ENCODE measurements at regions not wholly inside any gene's neighbourhood (a gene's known extent, or its start where the extent isn't known, plus 50 kb on each side); places are given as distances from the start of the nearest gene placed in this dataset.
A peak's percentile ranks its signal among the peaks of the same experiment; 100 is the strongest.

DNA sequence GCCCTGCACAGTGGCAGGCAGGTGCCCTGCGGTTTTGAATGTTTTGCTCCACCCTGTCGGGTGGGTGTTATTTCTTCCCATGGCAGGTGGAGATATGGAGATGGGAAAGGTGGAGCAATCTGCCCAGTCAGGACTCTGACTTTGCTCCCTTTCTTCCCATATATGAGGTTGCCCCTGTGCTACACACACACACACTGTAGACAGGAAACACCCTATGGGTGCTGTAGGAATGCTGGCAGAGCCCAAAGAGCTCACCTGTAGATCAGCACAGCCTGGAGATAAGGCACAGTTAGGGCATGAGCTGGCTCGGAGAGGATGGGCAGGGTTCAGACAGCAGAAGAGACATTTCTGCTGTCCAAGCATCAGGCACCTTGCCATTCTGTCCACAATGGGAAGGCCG, 246.0 kb upstream of the AJAP1 start:
- intact Hi-C loops (cut with DNase I) = no loop called here
- DNase-seq (ENCODE audit: low spot score) = no peak

DNA sequence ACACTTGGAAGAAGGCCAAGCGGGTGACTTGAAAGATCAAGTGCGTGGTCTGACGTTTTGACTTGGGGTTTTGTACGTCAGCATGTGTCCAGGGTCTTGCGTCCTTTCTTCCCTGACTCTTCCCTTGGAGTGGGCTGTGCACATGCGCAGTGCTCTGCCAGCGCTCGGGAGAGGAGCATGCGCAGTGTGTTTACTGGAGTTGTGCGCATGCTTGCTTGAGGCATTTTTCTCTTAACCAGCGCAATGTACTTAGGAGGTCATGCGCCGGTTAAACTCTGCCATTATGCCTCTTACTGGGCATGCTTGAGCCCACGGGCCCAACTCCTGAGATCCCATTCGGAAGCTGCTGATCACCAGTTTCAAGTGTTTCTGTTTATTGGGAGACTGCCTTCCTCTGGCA, 242.5 kb upstream of the AJAP1 start:
- intact Hi-C loops (cut with DNase I) = no loop called here
- no peak for DNase-seq (ENCODE audit: low spot score)

DNA sequence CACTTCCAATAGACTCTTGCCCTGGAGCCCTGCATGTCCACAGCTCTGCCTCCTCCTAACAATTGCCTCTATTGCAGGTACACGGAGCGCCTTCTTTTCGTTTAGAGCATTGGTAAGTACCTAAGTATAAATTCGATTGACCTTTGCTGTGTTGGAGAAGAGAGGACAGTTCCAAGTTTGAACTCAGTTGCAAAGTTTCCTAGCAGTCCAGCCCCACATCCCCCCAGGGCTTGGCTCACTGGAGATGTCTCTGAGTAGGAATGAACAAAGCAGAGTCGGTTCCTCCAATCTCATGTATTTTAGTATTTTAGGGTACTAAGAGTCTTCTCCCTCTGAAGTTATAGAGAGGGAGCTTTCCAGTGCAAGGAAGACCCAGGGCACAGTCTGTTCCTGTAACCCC, 238.9 kb upstream of the AJAP1 start:
- intact Hi-C loops (cut with DNase I) = no loop called here
- no peak for DNase-seq (ENCODE audit: low spot score)

DNA sequence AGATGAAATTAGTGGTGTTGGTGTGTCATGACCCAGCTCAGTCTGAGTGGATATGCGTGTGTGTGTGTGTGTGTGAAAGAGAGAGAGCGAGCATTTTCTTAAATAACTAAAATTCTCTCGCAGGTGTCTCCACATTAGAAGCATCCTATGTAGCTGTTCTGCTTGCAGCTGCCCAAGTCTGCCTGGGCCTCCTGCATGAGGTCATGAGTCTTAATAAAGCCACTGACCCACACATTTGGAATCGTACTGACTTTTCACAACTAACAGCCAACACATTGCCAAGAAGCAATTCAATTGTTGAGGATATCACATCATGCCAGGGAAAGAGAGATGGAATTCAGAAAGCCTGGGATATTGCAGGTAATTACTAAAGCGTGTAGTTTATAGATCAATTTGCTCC, 238.2 kb upstream of the AJAP1 start:
- intact Hi-C loops (cut with DNase I) = no loop called here
- no peak for DNase-seq (ENCODE audit: low spot score)

DNA sequence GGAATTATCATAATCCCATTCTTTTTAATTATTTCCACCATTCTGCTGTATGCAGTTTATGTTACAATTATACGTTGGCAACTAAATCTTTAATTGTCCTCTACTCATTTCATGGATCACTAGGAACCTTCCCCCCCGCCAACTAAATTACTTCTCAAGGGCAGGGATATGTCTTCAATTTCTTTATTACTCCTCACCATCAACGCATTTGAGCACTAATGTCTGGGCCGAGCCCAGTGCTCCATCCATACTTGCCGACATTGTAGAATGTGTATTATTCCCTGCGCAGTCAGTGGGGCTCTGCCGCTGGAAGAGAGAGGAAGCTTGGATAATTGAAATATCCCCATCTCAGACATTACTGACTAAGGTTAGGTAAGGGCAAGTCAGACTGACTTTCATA, 236.4 kb upstream of the AJAP1 start:
- DNase-seq (ENCODE audit: low spot score) = no peak
- intact Hi-C loops (cut with DNase I) = no loop called here

DNA sequence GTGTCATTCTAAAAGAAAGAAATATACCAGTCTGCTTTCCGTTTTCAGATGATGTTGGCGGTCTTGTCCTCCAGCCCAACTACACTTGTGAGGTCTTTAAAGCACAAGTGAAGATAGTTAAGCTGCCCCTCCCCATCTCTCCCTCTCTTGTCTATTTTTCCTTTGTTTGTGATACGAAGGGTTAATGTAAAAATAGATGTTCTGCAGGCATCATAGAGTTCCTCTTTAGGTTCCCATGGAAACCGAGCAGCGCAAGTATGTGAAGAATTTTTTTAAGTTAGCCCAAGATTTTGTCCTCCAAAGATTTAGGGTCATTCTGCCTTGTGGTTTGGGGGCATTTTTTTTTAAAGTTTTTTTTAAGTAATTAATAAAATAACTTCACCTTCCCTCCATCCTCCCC, 232.4 kb upstream of the AJAP1 start:
- intact Hi-C loops (cut with DNase I) = no loop called here
- DNase-seq (ENCODE audit: low spot score) = no peak

DNA sequence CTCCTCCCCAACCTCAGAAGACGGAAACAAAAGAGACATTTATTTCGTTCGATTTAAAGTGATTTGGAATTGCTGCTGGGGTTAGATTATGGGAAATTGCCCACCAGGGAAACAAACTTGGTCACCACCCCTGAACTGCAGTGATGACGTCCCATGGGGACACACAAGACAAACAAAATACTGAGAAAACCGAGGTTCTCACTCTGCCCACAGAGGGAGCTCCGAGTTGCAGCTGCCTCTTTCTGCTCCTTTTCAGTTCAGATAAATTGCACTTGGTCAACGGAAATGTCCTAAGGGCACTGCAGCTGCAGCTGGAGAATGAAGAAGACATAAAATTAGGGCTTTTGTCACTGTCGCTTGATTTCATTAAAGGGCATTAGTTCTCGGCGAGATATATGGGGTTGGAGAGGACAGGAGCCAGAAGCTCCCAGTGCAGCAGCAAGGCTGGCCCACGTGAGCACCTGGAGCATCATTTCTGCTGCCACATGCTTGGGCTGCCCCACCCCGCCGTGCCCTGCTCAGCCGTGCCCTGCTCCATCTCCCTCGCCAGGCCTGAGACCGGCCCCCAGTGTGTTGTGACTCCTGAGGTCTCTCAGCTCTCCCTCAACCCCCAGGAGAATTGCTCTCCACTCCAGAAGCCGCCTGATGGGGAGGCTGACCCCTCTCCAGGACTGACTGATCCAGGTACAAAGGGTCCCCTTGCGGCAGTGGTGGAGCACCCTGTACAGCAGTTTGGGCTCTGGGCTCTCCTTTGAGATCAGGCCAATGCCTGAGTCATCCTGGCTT, 231.7 kb upstream of the AJAP1 start:
- no peak for DNase-seq (ENCODE audit: low spot score)
- intact Hi-C loops (cut with DNase I) = no loop called here

DNA sequence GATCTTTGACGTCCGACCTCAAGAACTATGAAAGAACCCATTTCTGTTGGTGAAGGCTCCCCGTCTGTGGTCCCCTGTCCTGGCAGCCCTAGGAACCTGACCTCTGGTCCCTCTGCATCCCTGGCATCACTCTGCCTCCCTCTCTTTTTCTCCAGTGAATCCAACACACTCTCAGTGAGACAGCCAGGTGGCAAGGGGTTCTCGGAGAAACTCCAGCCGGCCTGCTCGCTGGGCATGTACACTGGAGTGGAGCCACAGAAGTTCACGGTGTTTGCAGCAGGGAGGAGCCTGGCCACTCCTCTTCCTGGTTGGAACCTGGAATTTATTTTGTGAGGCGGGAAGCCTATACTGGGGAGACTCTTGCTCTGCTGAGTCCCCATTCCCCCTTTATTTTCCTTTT, 230.2 kb upstream of the AJAP1 start:
- intact Hi-C loops (cut with DNase I) = no loop called here
- DNase-seq (ENCODE audit: low spot score) = no peak

DNA sequence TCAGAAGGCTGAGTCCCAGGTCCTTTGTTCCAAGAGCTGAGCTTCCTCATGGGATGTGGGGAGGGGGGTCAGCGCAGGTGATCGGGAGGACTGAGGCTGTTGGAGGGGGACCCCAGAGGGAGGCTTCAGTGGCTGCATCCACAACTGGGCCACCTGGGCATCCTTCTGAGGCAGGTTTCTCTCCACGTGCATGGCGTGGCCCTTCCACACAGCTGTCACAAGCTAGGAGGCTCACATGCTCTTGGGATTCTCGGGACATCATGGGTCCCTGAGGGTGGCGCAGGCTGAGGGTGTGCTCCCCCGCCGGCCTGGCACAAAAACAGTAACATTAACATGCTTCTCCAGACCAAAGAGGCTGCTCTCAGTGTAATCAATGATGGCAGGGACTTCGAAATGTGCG, 229.6 kb upstream of the AJAP1 start:
- DNase-seq (ENCODE audit: low spot score) = no peak
- intact Hi-C loops (cut with DNase I) = no loop called here

DNA sequence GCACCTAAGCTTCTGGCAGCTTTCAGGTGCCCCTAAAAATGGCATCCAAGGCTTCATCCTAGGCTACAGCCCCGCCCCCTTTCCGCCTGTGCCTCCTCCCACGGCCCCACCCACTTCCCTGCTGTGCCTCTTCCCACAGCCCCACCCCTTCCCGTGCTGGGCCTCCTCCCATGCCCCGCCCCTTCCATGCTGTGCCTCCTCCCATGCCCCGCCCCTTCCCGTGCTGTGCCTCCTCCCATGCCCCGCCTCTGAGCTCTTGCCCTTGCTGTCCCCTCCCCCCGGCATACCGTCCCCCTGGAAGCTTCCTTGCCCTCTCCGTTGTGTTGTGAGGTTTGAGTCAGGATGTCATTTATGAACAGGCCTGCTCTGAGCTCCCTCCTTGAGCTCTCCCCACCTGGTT, 228.5 kb upstream of the AJAP1 start:
- intact Hi-C loops (cut with DNase I) = no loop called here
- DNase-seq (ENCODE audit: low spot score) = no peak

DNA sequence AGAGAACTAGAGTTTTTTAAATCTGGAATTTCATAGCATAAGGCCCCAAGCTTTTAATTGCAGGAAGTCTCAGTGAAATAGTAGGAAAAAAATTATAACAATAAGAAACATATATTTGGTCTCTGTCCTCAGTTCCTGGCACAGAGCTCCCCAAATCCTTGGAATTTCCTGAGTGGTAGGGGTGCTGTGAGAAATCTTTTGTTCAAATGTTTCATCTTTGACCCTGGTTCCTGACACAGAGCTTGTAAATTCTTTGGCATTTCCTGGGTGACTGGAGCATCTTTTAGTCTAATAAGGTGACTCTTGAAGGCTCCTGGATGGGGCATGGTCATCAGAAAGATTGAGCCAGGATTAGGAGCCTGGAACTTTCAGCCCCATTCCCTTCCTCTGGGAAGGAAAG, 225.7 kb upstream of the AJAP1 start:
- intact Hi-C loops (cut with DNase I) = no loop called here

DNA sequence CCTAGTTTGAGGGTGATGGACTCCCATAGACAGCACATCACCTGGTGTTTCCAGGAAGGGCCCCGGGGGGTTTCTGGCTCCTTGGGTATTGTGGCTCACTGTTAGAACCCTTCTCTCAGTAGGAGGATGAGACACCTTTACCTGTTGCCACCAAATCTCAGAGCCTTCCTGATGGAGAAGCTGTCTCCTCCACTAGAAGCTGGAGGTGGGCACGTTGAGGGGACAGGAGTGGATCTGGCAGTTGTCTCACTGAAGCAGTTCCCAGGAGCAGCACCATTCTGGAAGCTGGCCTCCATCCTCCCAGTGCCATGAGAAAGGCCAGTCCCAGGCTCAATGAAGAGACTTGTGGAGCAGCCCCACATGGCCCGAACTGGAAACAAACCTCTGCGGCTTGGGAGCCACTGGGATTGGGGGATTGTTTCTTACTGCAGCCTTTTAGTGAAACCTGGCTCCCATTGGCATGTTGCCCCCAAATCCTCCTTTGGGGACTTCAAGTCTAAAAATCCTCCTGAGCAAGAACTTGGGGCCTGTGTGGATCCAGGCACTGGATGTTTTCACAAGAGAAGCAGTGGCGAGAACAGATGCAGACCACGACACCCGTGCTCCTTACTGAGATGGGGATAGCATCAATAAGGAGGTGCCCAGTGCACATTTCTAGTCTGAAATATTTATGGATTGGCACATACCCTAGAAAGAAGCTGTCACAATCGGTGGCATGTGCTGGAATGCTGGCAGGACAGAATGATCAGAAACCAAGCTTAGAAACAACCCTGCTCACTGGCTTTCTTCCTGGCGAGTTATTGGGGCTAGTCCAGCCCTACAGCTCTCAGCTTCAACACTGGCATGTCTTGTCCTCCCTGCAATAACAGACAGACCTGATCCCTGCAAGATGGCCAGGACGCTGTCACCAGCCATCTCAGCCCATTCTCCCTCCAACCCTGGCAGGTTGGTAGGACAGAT, 223.7 kb upstream of the AJAP1 start:
- no peak for DNase-seq (ENCODE audit: low spot score)
- intact Hi-C loops (cut with DNase I) = no loop called here

More for the DNA sequence above, 225.7 kb upstream of the AJAP1 start:
- DNase-seq (ENCODE audit: low spot score) = no peak

DNA sequence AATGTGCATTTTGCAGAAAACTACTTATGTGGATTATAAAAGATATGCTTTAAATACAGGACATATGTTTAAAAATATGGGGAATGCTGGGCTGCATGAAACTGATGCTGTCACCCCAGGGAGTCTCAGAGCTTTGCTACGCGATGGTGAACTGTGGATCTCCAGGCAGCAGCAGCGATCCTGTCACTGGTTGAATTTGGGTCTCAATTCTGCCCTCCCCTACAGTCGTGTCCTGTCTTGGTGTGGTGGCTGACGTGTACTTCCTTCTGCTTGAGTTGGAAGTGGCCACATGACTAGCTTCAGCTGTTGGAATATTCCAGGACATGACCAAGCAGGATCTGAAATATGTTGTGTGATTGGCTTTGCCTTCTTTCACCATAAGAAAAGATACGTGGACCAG, 222.9 kb upstream of the AJAP1 start:
- intact Hi-C loops (cut with DNase I) = no loop called here
- no peak for DNase-seq (ENCODE audit: low spot score)

DNA sequence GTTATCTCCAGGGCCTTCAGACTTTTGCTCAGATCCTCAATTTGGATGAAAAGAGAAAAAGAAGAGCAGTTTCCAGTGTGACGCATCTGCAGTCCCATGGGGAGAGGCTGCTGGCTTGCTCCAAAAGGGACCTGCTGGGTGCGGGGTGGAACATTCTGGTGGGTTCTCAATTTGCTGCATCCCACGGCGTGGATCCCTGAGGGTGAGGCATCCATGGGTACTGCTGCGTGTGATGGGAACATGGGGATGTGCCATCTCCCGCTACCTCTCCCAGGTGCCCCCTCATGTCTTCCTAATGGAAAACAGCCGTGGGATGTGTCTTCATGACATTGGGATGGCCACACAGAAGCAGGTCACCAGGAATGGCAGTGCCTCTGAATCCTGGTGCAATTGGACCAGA, 221.3 kb upstream of the AJAP1 start:
- intact Hi-C loops (cut with DNase I) = no loop called here
- DNase-seq (ENCODE audit: low spot score) = no peak

DNA sequence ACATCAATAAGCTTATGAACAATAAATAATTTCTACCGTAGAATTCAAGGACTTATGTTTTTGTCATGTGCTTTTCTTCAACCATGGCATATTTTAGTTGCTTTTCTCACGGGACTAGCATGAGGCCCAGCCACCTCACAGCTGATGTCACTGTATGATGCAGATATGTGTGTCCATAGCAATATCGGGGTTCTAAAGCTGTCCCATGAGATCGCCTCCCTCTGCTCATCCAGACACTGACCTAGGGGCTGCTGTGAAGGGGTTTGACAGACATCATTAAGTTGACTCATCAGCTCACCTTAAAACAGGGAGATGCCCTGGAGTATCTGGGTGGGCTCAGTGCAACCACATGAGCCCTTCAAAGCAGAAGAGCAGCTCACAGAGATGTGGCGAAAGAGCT, 210.3 kb upstream of the AJAP1 start:
- intact Hi-C loops (cut with DNase I) = no loop called here
- no peak for DNase-seq (ENCODE audit: low spot score)

DNA sequence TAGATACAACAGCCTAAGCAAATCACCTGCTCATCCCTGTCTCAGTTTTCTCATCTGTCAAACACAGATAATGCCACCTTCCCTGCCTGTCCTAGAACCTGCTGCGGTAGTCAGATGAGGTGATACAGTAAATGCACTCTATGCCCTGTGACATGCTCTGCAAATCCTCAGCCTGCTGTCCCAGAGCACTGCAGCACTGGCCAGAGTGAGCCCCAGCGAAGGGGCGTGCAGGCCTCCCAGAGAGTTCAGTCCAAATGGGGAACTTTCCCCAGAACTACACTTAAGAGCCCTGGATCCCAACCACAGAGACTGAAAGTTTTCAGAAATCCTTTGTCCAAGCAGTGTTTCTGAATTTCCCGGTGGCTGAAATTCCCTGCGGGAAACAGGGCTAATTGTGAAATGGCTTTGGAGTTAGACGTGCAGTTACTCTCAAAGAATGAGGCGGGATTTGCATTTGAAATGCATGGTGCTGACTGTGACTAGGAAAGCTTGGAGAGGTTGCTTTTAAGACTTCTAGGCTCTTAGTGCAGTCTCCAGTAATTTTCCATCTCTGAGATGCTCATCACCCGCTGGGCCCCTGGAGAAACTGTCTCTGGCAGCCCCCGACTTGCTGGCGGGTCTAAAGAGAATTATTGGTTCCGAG, 206.5 kb upstream of the AJAP1 start:
- intact Hi-C loops (cut with DNase I) = no loop called here

DNA sequence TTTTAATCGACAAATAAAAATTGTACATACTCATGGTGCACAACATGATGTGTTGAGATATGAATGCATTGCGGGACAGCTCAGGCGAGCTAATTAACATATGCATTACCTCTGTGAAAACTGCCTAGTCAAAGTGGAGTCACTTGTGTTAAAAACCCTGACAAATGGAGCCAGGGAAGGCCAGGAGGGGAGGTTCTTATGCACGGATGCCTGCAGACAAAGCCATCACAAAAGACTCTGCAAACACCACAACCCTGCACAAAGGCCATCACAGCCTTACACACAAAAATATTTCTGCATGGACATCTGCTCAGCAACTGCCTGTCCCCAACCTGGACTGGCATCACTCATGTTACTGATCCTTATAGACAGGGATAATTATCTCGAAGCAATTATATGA, 204.4 kb upstream of the AJAP1 start:
- intact Hi-C loops (cut with DNase I) = no loop called here
- peak; percentile 33 for DNase-seq (ENCODE audit: low spot score)

More for the DNA sequence above, 206.5 kb upstream of the AJAP1 start:
- DNase-seq (ENCODE audit: low spot score) = peak; percentile 12

DNA sequence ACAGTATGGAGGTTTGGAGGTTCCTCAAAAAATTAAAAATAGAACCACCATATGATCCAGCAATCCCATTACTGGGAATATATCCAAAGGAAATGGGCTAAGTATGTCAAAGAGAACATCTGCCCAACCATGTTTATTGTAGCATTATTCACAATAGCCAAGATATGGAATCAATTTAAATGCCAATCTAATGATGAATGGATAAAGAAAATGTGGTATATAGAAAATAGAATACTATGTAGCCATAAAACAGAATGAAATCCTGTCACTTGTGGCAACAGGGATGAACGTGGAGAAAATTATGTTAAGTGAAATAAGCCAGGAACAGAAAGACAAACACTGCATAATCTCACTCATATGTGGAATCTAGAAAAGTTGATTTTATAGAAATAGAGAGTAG, 201.7 kb upstream of the AJAP1 start:
- intact Hi-C loops (cut with DNase I) = no loop called here
- no peak for DNase-seq (ENCODE audit: low spot score)

DNA sequence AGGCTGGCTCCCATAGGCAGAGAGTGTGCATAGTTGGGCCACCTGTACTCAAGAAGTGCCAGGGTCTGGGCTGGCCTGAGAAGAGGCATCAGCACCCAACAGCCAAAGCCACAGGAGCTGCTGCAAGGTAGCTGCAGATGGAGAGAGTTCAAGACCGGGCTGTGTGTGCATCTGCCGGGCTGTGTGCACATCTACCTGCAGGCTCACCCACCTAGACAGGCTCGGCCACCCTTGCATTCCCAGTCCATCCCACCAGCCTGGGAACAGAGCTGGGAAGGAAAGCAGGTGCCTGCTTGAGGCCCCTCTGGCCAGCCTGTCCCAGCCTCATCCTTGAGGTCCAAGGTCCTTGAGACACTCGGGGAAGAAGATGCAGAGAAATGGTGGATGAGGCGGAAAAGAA, 194.4 kb upstream of the AJAP1 start:
- intact Hi-C loops (cut with DNase I) = no loop called here
- peak; percentile 66 for DNase-seq (ENCODE audit: low spot score)

DNA sequence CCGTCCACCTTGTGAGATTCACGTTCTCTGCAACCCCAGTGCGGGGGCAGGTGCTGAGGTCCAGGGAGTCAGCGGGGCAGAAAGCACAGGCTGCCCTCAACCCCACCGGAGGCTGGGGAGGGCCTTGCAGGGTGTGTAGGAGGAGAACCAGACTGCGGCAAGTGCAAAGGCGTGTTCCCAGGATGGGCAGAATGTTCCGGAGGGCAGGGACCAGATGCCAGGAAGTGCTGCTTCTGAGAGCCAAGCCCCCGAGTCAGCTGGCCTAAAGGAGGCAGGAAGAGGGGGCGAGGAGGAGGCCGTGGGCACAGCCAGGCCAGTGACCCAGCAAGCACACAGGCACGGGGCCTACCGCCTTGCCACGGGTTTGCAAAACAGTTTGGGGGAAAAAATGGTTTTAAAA, 193.8 kb upstream of the AJAP1 start:
- peak; percentile 64 for DNase-seq (ENCODE audit: low spot score)
- intact Hi-C loops (cut with DNase I) = no loop called here

Data from cardiac septum (tissue), 1 donor.